SK-N-SH treated with all-trans-retinoic acid at 6 μM for 48 hours (cell line): ENCODE measurements at regions not wholly inside any gene's neighbourhood (a gene's known extent, or its start where the extent isn't known, plus 50 kb on each side); places are given as distances from the start of the nearest gene placed in this dataset.

Experiments
- ATAC-seq: fragments of 200-7000 bp; cut with Tn5 transposase; 3 replicates; pipeline ENCODE4 v1.9.1; 2020; ENCODE audit warnings: mild to moderate bottlenecking, moderate library complexity
- ARNTL ChIP-seq: fragments of 450-650 bp; formaldehyde crosslinking; IDR thresholded peaks from 2 replicates; pipeline ENCODE4 v1.5.0; 2020; ENCODE audit warnings: low read depth, mild to moderate bottlenecking, moderate library complexity, borderline replicate concordance
- CREB5 ChIP-seq: fragments of 250-450 bp; sonication (Bioruptor Pico); IDR thresholded peaks from 2 replicates; pipeline ENCODE4 v1.5.1; 2020; ENCODE audit warnings: low read depth, mild to moderate bottlenecking, moderate library complexity
- CSDC2 ChIP-seq: fragments of 250-450 bp; sonication (Bioruptor Pico); IDR thresholded peaks from 2 replicates; pipeline ENCODE4 v1.5.0; 2020; ENCODE audit warnings: mild to moderate bottlenecking, moderate library complexity
- CSRNP3 ChIP-seq: fragments of 250-450 bp; sonication (Bioruptor Pico); IDR thresholded peaks from 2 replicates; pipeline ENCODE4 v1.5.1; 2021; ENCODE audit warnings: mild to moderate bottlenecking, moderate library complexity
- ESRRG ChIP-seq: fragments of 250-450 bp; sonication (Bioruptor Pico); IDR thresholded peaks from 2 replicates; pipeline ENCODE4 v1.6.1; 2021; ENCODE audit warnings: mild to moderate bottlenecking
- GLIS3 ChIP-seq: fragments of 250-450 bp; sonication (Bioruptor Pico); IDR thresholded peaks from 2 replicates; pipeline ENCODE4 v1.5.0; 2020; ENCODE audit warnings: mild to moderate bottlenecking, moderate library complexity
- ISL1 ChIP-seq: fragments of 250-450 bp; sonication (Bioruptor Pico); IDR thresholded peaks from 2 replicates; pipeline ENCODE4 v2.1.2; 2022; ENCODE audit warnings: mild to moderate bottlenecking, moderate library complexity
- OSR1 ChIP-seq: fragments of 250-450 bp; sonication (Bioruptor Pico); IDR thresholded peaks from 2 replicates; pipeline ENCODE4 v1.8.0; 2022; ENCODE audit warnings: moderate library complexity, mild to moderate bottlenecking, inconsistent platforms
- PATZ1 ChIP-seq: fragments of 250-450 bp; sonication (Bioruptor Pico); IDR thresholded peaks from 2 replicates; pipeline ENCODE4 v1.8.0; 2020; ENCODE audit warnings: mild to moderate bottlenecking, moderate library complexity, borderline replicate concordance
- PPARA ChIP-seq: fragments of 250-450 bp; sonication (Bioruptor Pico); IDR thresholded peaks from 2 replicates; pipeline ENCODE4 v1.5.0; 2020; ENCODE audit warnings: mild to moderate bottlenecking, borderline replicate concordance
- RARB ChIP-seq: fragments of 250-450 bp; sonication (Bioruptor Pico); IDR thresholded peaks from 2 replicates; pipeline ENCODE4 v1.8.0; 2021; ENCODE audit warnings: mild to moderate bottlenecking, moderate library complexity
- SNAI2 ChIP-seq: fragments of 250-450 bp; sonication (Bioruptor Pico); IDR thresholded peaks from 2 replicates; pipeline ENCODE4 v1.5.0; 2020; ENCODE audit warnings: mild to moderate bottlenecking, moderate library complexity
- TCF4 ChIP-seq: fragments of 250-450 bp; sonication (Bioruptor Pico); IDR thresholded peaks from 2 replicates; pipeline ENCODE4 v1.8.0; 2021; ENCODE audit warnings: mild to moderate bottlenecking, moderate library complexity, borderline replicate concordance
- TOX ChIP-seq: fragments of 250-450 bp; sonication (Bioruptor Pico); IDR thresholded peaks from 2 replicates; pipeline ENCODE4 v1.8.0; 2021; ENCODE audit warnings: mild to moderate bottlenecking, moderate library complexity, borderline replicate concordance
- TSHZ2 ChIP-seq: fragments of 250-450 bp; sonication (Bioruptor Pico); IDR thresholded peaks from 2 replicates; pipeline ENCODE4 v1.5.0; 2020; ENCODE audit warnings: mild to moderate bottlenecking, moderate library complexity
- ZC3H10 ChIP-seq: fragments of 250-450 bp; sonication (Bioruptor Pico); IDR thresholded peaks from 2 replicates; pipeline ENCODE4 v1.5.1; 2021; ENCODE audit warnings: mild to moderate bottlenecking, moderate library complexity
- ZFP3 ChIP-seq: fragments of 250-450 bp; sonication (Bioruptor Pico); IDR thresholded peaks from 2 replicates; pipeline ENCODE4 v1.5.0; 2020; ENCODE audit warnings: mild to moderate bottlenecking, moderate library complexity
- ZFP30 ChIP-seq: fragments of 450-650 bp; formaldehyde crosslinking; IDR thresholded peaks from 2 replicates; pipeline ENCODE4 v1.5.0; 2022; ENCODE audit warnings: mild to moderate bottlenecking, moderate library complexity
- ZNF565 ChIP-seq: fragments of 450-650 bp; formaldehyde crosslinking; conservative IDR thresholded peaks from 2 replicates; pipeline ENCODE4 v1.5.0; 2020; ENCODE audit warnings: low read depth, mild to moderate bottlenecking, moderate library complexity
- ZNF70 ChIP-seq: fragments of 450-650 bp; formaldehyde crosslinking; IDR thresholded peaks from 2 replicates; pipeline ENCODE4 v1.5.0; 2020; ENCODE audit warnings: mild to moderate bottlenecking, moderate library complexity
- ZNF8 ChIP-seq: fragments of 450-650 bp; formaldehyde crosslinking; IDR thresholded peaks from 2 replicates; pipeline ENCODE4 v1.5.0; 2020; ENCODE audit warnings: mild to moderate bottlenecking, moderate library complexity

GRCh38 chrX:40411340-40412111 is 169.2 kb upstream of the ATP6AP2 start:
- ATAC-seq = 0 out of 3 replicates have a peak, but pooled peaks have one; percentile 38
- TF ChIP-seq OSR1 (CRISPR knock-in tag) = no peak
- TF ChIP-seq ZNF70 (CRISPR knock-in tag) = no peak
- no peak for TF ChIP-seq TCF4 (CRISPR knock-in tag)
- no peak for TF ChIP-seq ESRRG
- TF ChIP-seq ARNTL (CRISPR knock-in tag) = no peak
- no peak for TF ChIP-seq PATZ1 (CRISPR knock-in tag)
- no peak for TF ChIP-seq ISL1 (CRISPR knock-in tag)
- TF ChIP-seq ZNF565 (CRISPR knock-in tag) = no peak
- no peak for TF ChIP-seq TSHZ2 (CRISPR knock-in tag)
- no peak for TF ChIP-seq ZC3H10 (CRISPR knock-in tag)
- TF ChIP-seq TOX (CRISPR knock-in tag) = no peak
- no peak for TF ChIP-seq RARB (CRISPR knock-in tag)
- TF ChIP-seq ZFP3 (CRISPR knock-in tag) = no peak
- no peak for TF ChIP-seq SNAI2 (CRISPR knock-in tag)
- TF ChIP-seq PPARA (CRISPR knock-in tag) = no peak
- no peak for TF ChIP-seq CSDC2 (CRISPR knock-in tag)
- no peak for TF ChIP-seq CSRNP3
- no peak for TF ChIP-seq GLIS3
- TF ChIP-seq ZFP30 (CRISPR knock-in tag) = no peak

- ATAC-seq = no peak
- TF ChIP-seq ZFP30 (CRISPR knock-in tag) (no peak), ZNF70 (CRISPR knock-in tag) (no peak), CREB5 (CRISPR knock-in tag) (no peak)
- TF ChIP-seq, all 23 proteins: peak for 0
These were observed 169.9 kb upstream of the ATP6AP2 start for GRCh38 chrX:40410859-40411258.

- no peak for ATAC-seq
- TF ChIP-seq SNAI2 (CRISPR knock-in tag) (no peak), TCF4 (CRISPR knock-in tag) (no peak), ZNF565 (CRISPR knock-in tag) (no peak), ARNTL (CRISPR knock-in tag) (no peak), CREB5 (CRISPR knock-in tag) (no peak), CSDC2 (CRISPR knock-in tag) (no peak), TSHZ2 (CRISPR knock-in tag) (no peak), RARB (CRISPR knock-in tag) (no peak), ISL1 (CRISPR knock-in tag) (no peak), TOX (CRISPR knock-in tag) (no peak), ZNF70 (CRISPR knock-in tag) (no peak), ZFP3 (CRISPR knock-in tag) (no peak), ZNF8 (CRISPR knock-in tag) (no peak)
- TF ChIP-seq, all 23 proteins: peak for 0
These were observed 174.4 kb upstream of the ATP6AP2 start for GRCh38 chrX:40406330-40406859.
